A549 (cell line): ENCODE measurements at regions not wholly inside any gene's neighbourhood (a gene's known extent, or its start where the extent isn't known, plus 50 kb on each side); places are given as distances from the start of the nearest gene placed in this dataset.

Experiments
- ATAC-seq, 2 experiments: fragments of 200-7000 bp in 1 of 2; fragments of >200 bp in 1 of 2; cut with Nextera tagmentation in 1 of 2; cut with Tn5 transposase in 1 of 2; 3 replicates each; pipeline versions ENCODE4 v1.8.0 to v1.9.1; 2018 to 2020; ENCODE audit warnings: mild to moderate bottlenecking in 1 of 2, moderate library complexity in 1 of 2
- CTCF ChIA-PET: fragments of 300-600 bp; sonication (Branson Sonifier 250); formaldehyde crosslinking; extraction: SDS; loops from one replicate; lab custom pipeline; 2021; ENCODE audit warnings: antibody characterized with exemption, inconsistent platforms; lab: Yijun Ruan, JAX
- POLR2A ChIA-PET: fragments of 350-600 bp; formaldehyde crosslinking; extraction: SDS; loops from one replicate; lab custom pipeline; 2021; ENCODE audit warnings: antibody characterized with exemption, inconsistent platforms; lab: Yijun Ruan, JAX
- DNase-seq, 2 experiments: peaks; one replicate each; pipeline versions ENCODE4 v3.0.0 to v3.0.0-alpha.2; 2011 to 2016; ENCODE audit warnings: low read depth in 1 of 2, low spot score in 1 of 2
- FAIRE-seq: peaks from 2 replicates; lab custom pipeline; 2011; peaks lifted over from hg19 to GRCh38; lab: Jason Lieb, UNC
- H3K27ac ChIP-seq, 2 experiments: fragments of >200 bp; sonication (Bioruptor Twin); formaldehyde crosslinking; 3 replicates each; pipeline ENCODE4 v1.5.1; 2016 to 2017
- H3K4me1 ChIP-seq: fragments of >200 bp; sonication (Bioruptor Twin); formaldehyde crosslinking; 3 replicates; pipeline ENCODE4 v1.6.1; 2016
- H3K4me2 ChIP-seq: fragments of >200 bp; sonication (Bioruptor Twin); formaldehyde crosslinking; 3 replicates; pipeline ENCODE4 v1.6.1; 2016
- H3K4me3 ChIP-seq: fragments of >200 bp; sonication (Bioruptor Twin); formaldehyde crosslinking; 3 replicates; pipeline ENCODE4 v1.5.1; 2016
- H3K9me3 ChIP-seq: fragments of >200 bp; sonication (Bioruptor Twin); formaldehyde crosslinking; 3 replicates; pipeline ENCODE4 v1.6.1; 2016
- CEBPB ChIP-seq, 2 experiments: fragments of >200 bp in 1 of 2; sonication (Bioruptor Twin) in 1 of 2; formaldehyde crosslinking in 1 of 2; IDR thresholded peaks; 2 replicates each; pipeline ENCODE4 v1.6.1; 2012 to 2016
- CHD4 ChIP-seq: fragments of 200-600 bp; sonication (generic); IDR thresholded peaks from 2 replicates; pipeline ENCODE4 v1.6.1; 2016; ENCODE audit warnings: antibody characterized with exemption, mild to moderate bottlenecking, borderline replicate concordance
- EHMT2 ChIP-seq: fragments of 200-600 bp; sonication (generic); IDR thresholded peaks from 2 replicates; pipeline ENCODE4 v1.6.1; 2016; ENCODE audit warnings: antibody characterized with exemption, low read depth, mild to moderate bottlenecking, moderate library complexity
- FOSB ChIP-seq: fragments of 250-450 bp; sonication (Bioruptor Pico); IDR thresholded peaks from 2 replicates; pipeline ENCODE4 v1.5.0; 2020; ENCODE audit warnings: mild to moderate bottlenecking, moderate library complexity
- FOSL2 ChIP-seq, 2 experiments: fragments of 450-650 bp in 1 of 2; fragments of >200 bp in 1 of 2; sonication (Bioruptor Twin) in 1 of 2; formaldehyde crosslinking; IDR thresholded peaks; 2 replicates each; pipeline versions ENCODE4 v1.5.0 to v1.6.1; 2016 to 2020; ENCODE audit warnings: mild to moderate bottlenecking in 1 of 2, moderate library complexity in 1 of 2
- GATA3 ChIP-seq: IDR thresholded peaks from 2 replicates; pipeline ENCODE4 v1.6.1; 2012; ENCODE audit warnings: borderline replicate concordance
- HDAC2 ChIP-seq: fragments of 200-600 bp; sonication (generic); IDR thresholded peaks from 2 replicates; pipeline ENCODE4 v1.6.1; 2016
- HEYL ChIP-seq: fragments of 250-450 bp; sonication (Bioruptor Pico); IDR thresholded peaks from 2 replicates; pipeline ENCODE4 v1.8.0; 2021; ENCODE audit warnings: mild to moderate bottlenecking, moderate library complexity
- HMGXB4 ChIP-seq: fragments of 250-450 bp; sonication (Bioruptor Pico); IDR thresholded peaks from 2 replicates; pipeline ENCODE4 v1.5.0; 2021; ENCODE audit warnings: mild to moderate bottlenecking, moderate library complexity, borderline replicate concordance
- KDM1A ChIP-seq: fragments of 200-600 bp; sonication (generic); IDR thresholded peaks from 2 replicates; pipeline ENCODE4 v1.6.1; 2016; ENCODE audit warnings: low read depth, mild to moderate bottlenecking
- KDM5A ChIP-seq: fragments of 200-600 bp; sonication (generic); IDR thresholded peaks from 2 replicates; pipeline ENCODE4 v1.6.1; 2016; ENCODE audit warnings: antibody characterized with exemption, mild to moderate bottlenecking
- MAZ ChIP-seq: fragments of 150-350 bp; IDR thresholded peaks from 2 replicates; pipeline ENCODE4 v1.6.1; 2014; ENCODE audit warnings: antibody characterized with exemption, low read depth, low read length, borderline replicate concordance
- MYC ChIP-seq: IDR thresholded peaks from 2 replicates; pipeline ENCODE4 v1.6.1; 2012; ENCODE audit warnings: mild to moderate bottlenecking, inconsistent platforms, low read length, improper control_type of control experiment, borderline replicate concordance
- NFE2L2 ChIP-seq: fragments of 150-350 bp; conservative IDR thresholded peaks from 2 replicates; pipeline ENCODE4 v1.6.1; 2014; ENCODE audit warnings: low read length
- POLR2A ChIP-seq: IDR thresholded peaks from 2 replicates; pipeline ENCODE4 v1.6.1; 2012; ENCODE audit warnings: mild to moderate bottlenecking, low read length
- RAD21 ChIP-seq, 2 experiments: fragments of >200 bp in 1 of 2; sonication (Bioruptor Twin) in 1 of 2; formaldehyde crosslinking in 1 of 2; IDR thresholded peaks in 1 of 2; conservative IDR thresholded peaks in 1 of 2; 2 replicates in 1 of 2; 3 replicates in 1 of 2; pipeline ENCODE4 v1.6.1; 2012 to 2018; ENCODE audit warnings: inconsistent platforms in 1 of 2
- RARB ChIP-seq: fragments of 250-450 bp; sonication (Bioruptor Pico); IDR thresholded peaks from 2 replicates; pipeline ENCODE4 v1.8.0; 2021; ENCODE audit warnings: mild to moderate bottlenecking, moderate library complexity
- RCOR1 ChIP-seq: fragments of 150-350 bp; IDR thresholded peaks from 2 replicates; pipeline ENCODE4 v1.6.1; 2014; ENCODE audit warnings: antibody characterized with exemption, low read length, low read depth
- RNF2 ChIP-seq: fragments of 200-600 bp; sonication (generic); IDR thresholded peaks from 2 replicates; pipeline ENCODE4 v1.6.1; 2016; ENCODE audit warnings: low read depth, mild to moderate bottlenecking, antibody characterized with exemption, moderate library complexity, borderline replicate concordance
- SMC3 ChIP-seq: fragments of >200 bp; sonication (Bioruptor Twin); formaldehyde crosslinking; IDR thresholded peaks from 3 replicates; pipeline ENCODE4 v1.6.1; 2018; ENCODE audit warnings: inconsistent platforms
- SREBF2 ChIP-seq: fragments of 450-650 bp; IDR thresholded peaks from 2 replicates; pipeline ENCODE4 v1.6.1; 2014; ENCODE audit warnings: mild to moderate bottlenecking, moderate library complexity
- TFCP2L1 ChIP-seq: fragments of 250-450 bp; sonication (Bioruptor Pico); IDR thresholded peaks from 2 replicates; pipeline ENCODE4 v1.5.0; 2021; ENCODE audit warnings: mild to moderate bottlenecking
- TP53 ChIP-seq: fragments of 250-450 bp; sonication (Bioruptor Pico); IDR thresholded peaks from 2 replicates; pipeline ENCODE4 v1.5.0; 2021; ENCODE audit warnings: mild to moderate bottlenecking, moderate library complexity
- USF2 ChIP-seq: fragments of 450-650 bp; IDR thresholded peaks from 2 replicates; pipeline ENCODE4 v1.6.1; 2014; ENCODE audit warnings: antibody characterized with exemption
- ZC3H11A ChIP-seq: fragments of 450-650 bp; IDR thresholded peaks from 2 replicates; pipeline ENCODE4 v1.6.1; 2014; ENCODE audit warnings: antibody characterized with exemption, mild to moderate bottlenecking
- ZFP36 ChIP-seq: fragments of 450-650 bp; IDR thresholded peaks from 2 replicates; pipeline ENCODE4 v1.6.1; 2014; ENCODE audit warnings: borderline replicate concordance; ENCODE audit not compliant: partially characterized antibody
- ZNF302 ChIP-seq: fragments of 250-450 bp; sonication (Bioruptor Pico); IDR thresholded peaks from 2 replicates; pipeline ENCODE4 v1.9.0; 2021; ENCODE audit warnings: inconsistent platforms, mild to moderate bottlenecking, moderate library complexity
- WGBS: methylation state at CpG from one replicate; pipeline ENCODE4 v1.1.6; 2017; ENCODE audit errors: missing lambda C conversion rate; 5-methylcytosine and 5-hydroxymethylcytosine counted together
- TF ChIP-seq, protein P1 (sequence below): IDR thresholded peaks from 2 replicates; pipeline ENCODE4 v1.6.1; 2012
- TF ChIP-seq, protein P2 (sequence below): fragments of 250-450 bp; sonication (Bioruptor Pico); IDR thresholded peaks from 2 replicates; pipeline ENCODE4 v1.5.0; 2020; ENCODE audit warnings: low read depth, mild to moderate bottlenecking, moderate library complexity

- Histone ChIP-seq H3K4me2 (no peak overlapping the region), H3K9me3 (peaks cover 4% of the 10 kb centered on the region; the same call in 1 of the 3 replicates), H3K27ac (no peak overlapping the region), H3K4me3 (no peak overlapping the region), H3K4me1 (no peaks in the 10 kb centered on the region)
- ChIA-PET POLR2A (no interaction called here), CTCF (interaction anchor here (0.7 to 1.9 kb wide), 2 partner anchors 17 to 23 kb away, joined by 3 to 4 read pairs; no protein-coding TSS in a partner anchor)
- 57% methylated on average over 2 of the region's 2 CpGs for WGBS
- no peak for DNase-seq
- TF ChIP-seq RARB (CRISPR knock-in tag) (no peak), CHD4 (no peak), FOSL2 (IDR thresholded peaks at IDR 0.05) (no peak), FOSL2 (CRISPR knock-in tag; IDR thresholded peaks at IDR 0.05) (no peak), HMGXB4 (CRISPR knock-in tag) (no peak), POLR2A (no peak; the same call in 1 of the 2 replicates), SMC3 (no peak), RAD21 (conservative IDR thresholded peaks at IDR 0.05 in 1 of 2, IDR thresholded peaks at IDR 0.05 in 1 of 2) (no peak), MYC (no peak), CEBPB (IDR thresholded peaks at IDR 0.05) (no peak), TFCP2L1 (CRISPR knock-in tag) (no peak), EHMT2 (no peak), KDM1A (no peak)
- ATAC-seq = no peak
- FAIRE-seq = no peak
These were observed 73.9 kb upstream of the PIAS1 start for GRCh38 chr15:67980171-67980570.

GRCh38 chr15:67980773-67981685, 73.1 kb upstream of the PIAS1 start:
- no peaks in the 10 kb centered on the region for H3K4me1 ChIP-seq
- TF ChIP-seq ZFP36 = peak; percentile 63
- TF ChIP-seq RCOR1 = no peak
- TF ChIP-seq, all 56 proteins: peak for 1
- Histone ChIP-seq H3K4me2 (no peak overlapping the region), H3K9me3 (peaks cover 4% of the 10 kb centered on the region; the same call in 1 of the 3 replicates), H3K27ac (no peak overlapping the region), H3K4me3 (no peak overlapping the region)
- CTCF ChIA-PET = interaction anchor here (0.7 to 1.9 kb wide), 5 partner anchors 17 to 118 kb away, joined by 3 to 4 read pairs (median 3); no protein-coding TSS in a partner anchor
- WGBS = 71% methylated on average over 4 of the region's 4 CpGs
- ATAC-seq (no peak), FAIRE-seq (no peak), DNase-seq (no peak)
- POLR2A ChIA-PET = no interaction called here

DNA sequence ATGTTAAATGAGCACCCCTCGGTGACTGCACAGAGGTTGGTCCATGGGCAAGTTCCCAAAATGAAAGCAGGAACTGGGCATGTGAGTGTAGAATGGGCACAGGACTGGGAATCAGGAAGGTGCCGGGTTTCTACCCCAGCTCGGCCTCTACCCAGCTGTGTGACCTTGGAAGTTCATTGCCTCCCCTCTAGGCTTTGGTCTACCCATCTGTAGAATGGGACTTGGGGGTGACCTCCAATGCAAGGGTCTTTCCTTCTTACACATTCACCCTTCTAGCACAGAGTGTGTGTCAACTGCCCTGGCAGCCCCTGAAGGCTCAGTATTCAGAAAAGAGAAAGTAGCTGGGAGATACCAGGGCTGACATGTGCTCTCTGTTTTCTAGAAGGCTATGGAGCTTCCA, 72.3 kb upstream of the PIAS1 start:
- no peak overlapping the region for H3K4me2 ChIP-seq
- TF ChIP-seq USF2 (no peak), ZNF302 (CRISPR knock-in tag) (no peak), FOSB (CRISPR knock-in tag) (no peak), MAZ (no peak), HEYL (CRISPR knock-in tag) (no peak), GATA3 (no peak), RNF2 (no peak), TP53 (CRISPR knock-in tag) (no peak), KDM5A (no peak), SREBF2 (no peak), TFCP2L1 (CRISPR knock-in tag) (no peak), ZFP36 (no peak), NFE2L2 (no peak), ZC3H11A (no peak), HDAC2 (no peak)
- TF ChIP-seq, protein P1, sequence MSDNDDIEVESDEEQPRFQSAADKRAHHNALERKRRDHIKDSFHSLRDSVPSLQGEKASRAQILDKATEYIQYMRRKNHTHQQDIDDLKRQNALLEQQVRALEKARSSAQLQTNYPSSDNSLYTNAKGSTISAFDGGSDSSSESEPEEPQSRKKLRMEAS = no peak
- TF ChIP-seq, protein P2, sequence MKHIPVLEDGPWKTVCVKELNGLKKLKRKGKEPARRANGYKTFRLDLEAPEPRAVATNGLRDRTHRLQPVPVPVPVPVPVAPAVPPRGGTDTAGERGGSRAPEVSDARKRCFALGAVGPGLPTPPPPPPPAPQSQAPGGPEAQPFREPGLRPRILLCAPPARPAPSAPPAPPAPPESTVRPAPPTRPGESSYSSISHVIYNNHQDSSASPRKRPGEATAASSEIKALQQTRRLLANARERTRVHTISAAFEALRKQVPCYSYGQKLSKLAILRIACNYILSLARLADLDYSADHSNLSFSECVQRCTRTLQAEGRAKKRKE (CRISPR knock-in tag) = no peak
- 81% methylated on average over 3 of the region's 3 CpGs for WGBS
- H3K4me1 ChIP-seq = no peaks in the 10 kb centered on the region
- peaks cover 4% of the 10 kb centered on the region; the same call in 1 of the 3 replicates for H3K9me3 ChIP-seq
- no peak overlapping the region for H3K4me3 ChIP-seq
- ChIA-PET CTCF (interaction anchor here (1.2 to 1.9 kb wide), 4 partner anchors 21 to 119 kb away, joined by 3 to 4 read pairs (median 3); no protein-coding TSS in a partner anchor), POLR2A (no interaction called here)
- H3K27ac ChIP-seq = no peak overlapping the region
- DNase-seq = no peak
- ATAC-seq = no peak
- no peak for FAIRE-seq
